Tibial nerve (tissue), 4 donors: ENCODE measurements at regions not wholly inside any gene's neighbourhood (a gene's known extent, or its start where the extent isn't known, plus 50 kb on each side); places are given as distances from the start of the nearest gene placed in this dataset.
A peak's percentile ranks its signal among the peaks of the same experiment; 100 is the strongest.

Source experiments
- DNase-seq, 2 donors: peaks; one replicate each; pipeline ENCODE4 v3.0.0-alpha.2; 2019; ENCODE audit warnings: low spot score in 2 of 2
- H3K27ac ChIP-seq, 4 donors: fragments of 200-600 bp; sonication (generic) in 3 of 4; one replicate each; pipeline ENCODE4 v1.5.1; 2017 to 2019; ENCODE audit warnings: mild to moderate bottlenecking in 1 of 4
- H3K27me3 ChIP-seq, 2 donors: fragments of 200-600 bp; sonication (generic) in 1 of 2; one replicate each; pipeline versions ENCODE4 v1.5.1 to v1.6.0; 2017 to 2019
- H3K36me3 ChIP-seq, 3 donors: fragments of 200-600 bp; sonication (generic); one replicate each; pipeline ENCODE4 v1.5.1; 2018 to 2019
- H3K4me1 ChIP-seq, 4 donors: fragments of 200-600 bp; sonication (generic) in 3 of 4; one replicate each; pipeline ENCODE4 v1.5.1; 2017 to 2019
- H3K4me3 ChIP-seq, 4 donors: fragments of 200-600 bp; sonication (generic) in 3 of 4; one replicate each; pipeline ENCODE4 v1.5.1; 2017 to 2019; ENCODE audit warnings: mild to moderate bottlenecking in 1 of 4, moderate library complexity in 1 of 4
- H3K9me3 ChIP-seq, 4 donors: fragments of 200-600 bp; sonication (generic) in 3 of 4; one replicate each; pipeline ENCODE4 v1.5.1; 2017 to 2019
- CTCF ChIP-seq, 5 experiments: fragments of 200-600 bp in 3 of 5; fragments of 450-650 bp in 2 of 5; sonication (generic) in 3 of 5; IDR thresholded peaks; one replicate each; pipeline ENCODE4 v1.5.1; 2016 to 2019; ENCODE audit warnings: antibody characterized with exemption in 5 of 5, mild to moderate bottlenecking in 3 of 5, moderate library complexity in 2 of 5
- EP300 ChIP-seq, 2 donors: sonication (generic); formaldehyde crosslinking; IDR thresholded peaks; one replicate each; pipeline ENCODE4 v1.6.1; 2017; ENCODE audit warnings: antibody characterized with exemption in 2 of 2, mild to moderate bottlenecking in 1 of 2
- POLR2A ChIP-seq, 2 donors: fragments of 450-650 bp; IDR thresholded peaks; one replicate each; pipeline ENCODE4 v1.6.1; 2017; ENCODE audit warnings: antibody characterized with exemption in 2 of 2, mild to moderate bottlenecking in 2 of 2, moderate library complexity in 2 of 2
- WGBS, 2 donors: methylation state at CpG; one replicate each; pipeline ENCODE4 v1.1.5; 2018; 5-methylcytosine and 5-hydroxymethylcytosine counted together

GRCh38 chr14:22428700-22429291, 160.2 kb downstream of the DAD1 start:
- 62 to 69% methylated on average over 7 of the region's 7 CpGs for WGBS, 2 donors
- Histone ChIP-seq H3K4me3 (no peak overlapping the region), H3K27ac (no peak overlapping the region), H3K9me3 (no peaks in the 10 kb centered on the region), H3K36me3 (no peaks in the 10 kb centered on the region), H3K4me1 (peaks cover 0 to 44% (median 24%) of the 10 kb centered on the region in 4 donors), H3K27me3 (no peaks in the 10 kb centered on the region)
- DNase-seq, result no peak
- no peak for TF ChIP-seq CTCF (IDR thresholded peaks at IDR 0.05)

- Histone ChIP-seq H3K4me3 (peak overlapping the region in 1 of 4 donors; percentile 12), H3K9me3 (no peaks in the 10 kb centered on the region), H3K27ac (no peak overlapping the region), H3K27me3 (no peaks in the 10 kb centered on the region), H3K36me3 (no peaks in the 10 kb centered on the region), H3K4me1 (peaks cover 0 to 35% (median 16%) of the 10 kb centered on the region in 4 donors)
- TF ChIP-seq POLR2A (IDR thresholded peaks at IDR 0.05) (no peak), EP300 (IDR thresholded peaks at IDR 0.05) (peak in 1 of 2 donors; percentile 74)
- DNase-seq, result peak in 1 of 2 donors; percentile 52
- WGBS, 2 donors, result 22 to 30% methylated on average over 9 of the region's 9 CpGs
These were observed 161.2 kb downstream of the DAD1 start for GRCh38 chr14:22427771-22428231.

GRCh38 chr14:22426711-22427110, 162.3 kb downstream of the DAD1 start:
- no peak for DNase-seq
- Histone ChIP-seq H3K4me3 (no peak overlapping the region), H3K9me3 (no peaks in the 10 kb centered on the region), H3K27ac (no peak overlapping the region), H3K4me1 (peaks cover 0 to 24% (median 10%) of the 10 kb centered on the region in 4 donors), H3K27me3 (no peaks in the 10 kb centered on the region), H3K36me3 (no peaks in the 10 kb centered on the region)
- no peak for TF ChIP-seq POLR2A (IDR thresholded peaks at IDR 0.05)
- TF ChIP-seq CTCF (IDR thresholded peaks at IDR 0.05), result no peak
- TF ChIP-seq EP300 (IDR thresholded peaks at IDR 0.05), result no peak
- WGBS, 2 donors, result 81 to 96% methylated on average over 7 of the region's 7 CpGs

GRCh38 chr14:22423958-22424357, 165.1 kb downstream of the DAD1 start:
- H3K4me1 ChIP-seq, result peaks cover 0 to 19% (median 8%) of the 10 kb centered on the region in 4 donors
- WGBS, 2 donors, result 74 to 78% methylated on average over 4 of the region's 4 CpGs
- no peaks in the 10 kb centered on the region for H3K9me3 ChIP-seq
- TF ChIP-seq EP300 (IDR thresholded peaks at IDR 0.05) (no peak), CTCF (IDR thresholded peaks at IDR 0.05) (no peak), POLR2A (IDR thresholded peaks at IDR 0.05) (no peak)
- H3K36me3 ChIP-seq, result no peaks in the 10 kb centered on the region
- no peak overlapping the region for H3K27ac ChIP-seq
- H3K27me3 ChIP-seq, result no peaks in the 10 kb centered on the region
- no peak overlapping the region for H3K4me3 ChIP-seq
- DNase-seq, result no peak

GRCh38 chr14:22422238-22422637, 166.8 kb downstream of the DAD1 start:
- Histone ChIP-seq H3K27ac (no peak overlapping the region), H3K27me3 (no peaks in the 10 kb centered on the region), H3K4me3 (no peak overlapping the region), H3K9me3 (no peaks in the 10 kb centered on the region), H3K4me1 (peaks cover 0 to 2% (median 0%) of the 10 kb centered on the region in 4 donors), H3K36me3 (no peaks in the 10 kb centered on the region)
- 78 to 80% methylated on average over 3 of the region's 3 CpGs for WGBS, 2 donors
- TF ChIP-seq POLR2A (IDR thresholded peaks at IDR 0.05) (no peak), CTCF (IDR thresholded peaks at IDR 0.05) (no peak), EP300 (IDR thresholded peaks at IDR 0.05) (no peak)
- no peak for DNase-seq
